ENCODE measurements at regions not wholly inside any gene's neighbourhood (a gene's known extent, or its start where the extent isn't known, plus 50 kb on each side); places are given as distances from the start of the nearest gene placed in this dataset.

DNA sequence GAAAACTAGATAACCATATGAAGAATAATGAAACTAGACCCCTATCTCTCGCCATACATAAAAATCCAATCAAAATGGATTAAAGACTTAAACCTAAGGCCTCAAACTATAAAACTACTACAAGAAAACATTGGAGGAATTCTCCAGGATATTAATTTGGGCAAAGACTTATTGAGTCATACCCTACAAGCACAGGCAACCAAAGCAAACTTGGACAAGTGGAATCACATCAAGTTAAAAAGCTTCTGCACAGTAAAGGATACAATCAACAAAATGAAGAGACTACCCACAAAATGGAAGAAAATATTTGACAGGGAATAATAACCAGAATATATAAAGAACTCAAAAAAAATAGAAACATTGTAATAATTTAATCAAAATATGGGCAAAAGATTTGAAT, 505.4 kb downstream of the KCNT2 start:
- TF ChIP-seq, protein P1, sequence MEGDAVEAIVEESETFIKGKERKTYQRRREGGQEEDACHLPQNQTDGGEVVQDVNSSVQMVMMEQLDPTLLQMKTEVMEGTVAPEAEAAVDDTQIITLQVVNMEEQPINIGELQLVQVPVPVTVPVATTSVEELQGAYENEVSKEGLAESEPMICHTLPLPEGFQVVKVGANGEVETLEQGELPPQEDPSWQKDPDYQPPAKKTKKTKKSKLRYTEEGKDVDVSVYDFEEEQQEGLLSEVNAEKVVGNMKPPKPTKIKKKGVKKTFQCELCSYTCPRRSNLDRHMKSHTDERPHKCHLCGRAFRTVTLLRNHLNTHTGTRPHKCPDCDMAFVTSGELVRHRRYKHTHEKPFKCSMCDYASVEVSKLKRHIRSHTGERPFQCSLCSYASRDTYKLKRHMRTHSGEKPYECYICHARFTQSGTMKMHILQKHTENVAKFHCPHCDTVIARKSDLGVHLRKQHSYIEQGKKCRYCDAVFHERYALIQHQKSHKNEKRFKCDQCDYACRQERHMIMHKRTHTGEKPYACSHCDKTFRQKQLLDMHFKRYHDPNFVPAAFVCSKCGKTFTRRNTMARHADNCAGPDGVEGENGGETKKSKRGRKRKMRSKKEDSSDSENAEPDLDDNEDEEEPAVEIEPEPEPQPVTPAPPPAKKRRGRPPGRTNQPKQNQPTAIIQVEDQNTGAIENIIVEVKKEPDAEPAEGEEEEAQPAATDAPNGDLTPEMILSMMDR (IDR thresholded peaks at IDR 0.05) = no peak
- TF ChIP-seq POLR2A (IDR thresholded peaks at IDR 0.05) = no peak
- TF ChIP-seq POLR2AphosphoS5 (IDR thresholded peaks at IDR 0.05) = no peak
- no peak for TF ChIP-seq EP300 (IDR thresholded peaks at IDR 0.05)
